ENCODE measurements at regions not wholly inside any gene's neighbourhood (a gene's known extent, or its start where the extent isn't known, plus 50 kb on each side); places are given as distances from the start of the nearest gene placed in this dataset.

DNA sequence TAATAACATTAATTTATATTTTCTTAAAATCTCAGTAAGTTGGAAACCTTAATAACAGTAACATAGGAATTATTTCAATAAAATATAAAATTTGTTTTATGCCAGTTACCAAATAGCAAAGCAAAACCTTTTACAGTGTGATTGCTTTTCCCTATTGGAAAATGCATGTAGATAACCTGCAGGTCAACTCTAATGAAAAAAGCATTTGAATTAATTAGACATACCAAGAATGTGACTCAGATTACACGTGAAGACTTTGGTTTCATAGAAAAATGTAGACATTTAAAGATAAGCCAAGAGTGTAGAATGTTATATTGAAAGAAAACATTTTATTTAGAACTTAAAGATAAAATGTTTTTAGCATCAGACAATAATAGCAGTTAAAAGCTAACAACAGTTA is 888.1 kb downstream of the TMEM121 start:
- H3K4me1 ChIP-seq (ENCODE audit: insufficient read depth): no peaks in the 10 kb centered on the region
- H3K9me2 ChIP-seq (ENCODE audit: insufficient read depth): no peaks in the 10 kb centered on the region
- no peak overlapping the region for H3K4me3 ChIP-seq
- H3K79me2 ChIP-seq (replicated peaks; ENCODE audit: insufficient read depth): no peaks in the 10 kb centered on the region
- DNase-seq (ENCODE audit: low spot score) (no peak), ATAC-seq (no peak)
- no peak overlapping the region for H3K4me2 ChIP-seq
- no peak overlapping the region for H3K4me3 Mint-ChIP-seq
- no peaks in the 10 kb centered on the region for H3K27me3 Mint-ChIP-seq (ENCODE audit: insufficient read depth, low read depth, poor library complexity)
- peaks cover 33% of the 10 kb centered on the region for H3K36me3 Mint-ChIP-seq (ENCODE audit: low read depth)
- no peak overlapping the region for H2AFZ ChIP-seq
- no peaks in the 10 kb centered on the region for H3K27me3 ChIP-seq (ENCODE audit: insufficient read depth)
- H3K36me3 ChIP-seq (ENCODE audit: insufficient read depth): peaks cover 16% of the 10 kb centered on the region
- no peaks in the 10 kb centered on the region for H4K20me1 ChIP-seq (replicated peaks; ENCODE audit: insufficient read depth)
- H3K27ac ChIP-seq (ENCODE audit: low read depth): no peak overlapping the region
- no peaks in the 10 kb centered on the region for H3K4me1 Mint-ChIP-seq
- no peak overlapping the region for H3K27ac Mint-ChIP-seq
- H3K9me3 Mint-ChIP-seq: peaks cover 74% of the 10 kb centered on the region
- peaks cover 7% of the 10 kb centered on the region; the same call in 1 of the 2 replicates for H3F3A ChIP-seq (replicated peaks; ENCODE audit: low read depth)
- TF ChIP-seq EZH2phosphoT487 (IDR thresholded peaks at IDR 0.05; ENCODE audit: unreplicated experiment) (no peak), EZH2 (IDR thresholded peaks at IDR 0.05; ENCODE audit: low read depth, unreplicated experiment) (no peak), STAT1 (IDR thresholded peaks at IDR 0.05; ENCODE audit: unreplicated experiment) (no peak), ZNF114 (CRISPR knock-in tag; IDR thresholded peaks at IDR 0.05) (no peak), POLR2AphosphoS5 (IDR thresholded peaks at IDR 0.05; ENCODE audit: low read depth) (no peak), ZNF331 (CRISPR knock-in tag; IDR thresholded peaks at IDR 0.05; ENCODE audit: low read depth) (no peak), JUNB (IDR thresholded peaks at IDR 0.05; ENCODE audit: unreplicated experiment) (no peak), CREB1 (CRISPR knock-in tag; IDR thresholded peaks at IDR 0.05; ENCODE audit: low read depth) (no peak), NANOG (IDR thresholded peaks at IDR 0.05; ENCODE audit: borderline replicate concordance) (no peak)
- TF ChIP-seq, protein P1, sequence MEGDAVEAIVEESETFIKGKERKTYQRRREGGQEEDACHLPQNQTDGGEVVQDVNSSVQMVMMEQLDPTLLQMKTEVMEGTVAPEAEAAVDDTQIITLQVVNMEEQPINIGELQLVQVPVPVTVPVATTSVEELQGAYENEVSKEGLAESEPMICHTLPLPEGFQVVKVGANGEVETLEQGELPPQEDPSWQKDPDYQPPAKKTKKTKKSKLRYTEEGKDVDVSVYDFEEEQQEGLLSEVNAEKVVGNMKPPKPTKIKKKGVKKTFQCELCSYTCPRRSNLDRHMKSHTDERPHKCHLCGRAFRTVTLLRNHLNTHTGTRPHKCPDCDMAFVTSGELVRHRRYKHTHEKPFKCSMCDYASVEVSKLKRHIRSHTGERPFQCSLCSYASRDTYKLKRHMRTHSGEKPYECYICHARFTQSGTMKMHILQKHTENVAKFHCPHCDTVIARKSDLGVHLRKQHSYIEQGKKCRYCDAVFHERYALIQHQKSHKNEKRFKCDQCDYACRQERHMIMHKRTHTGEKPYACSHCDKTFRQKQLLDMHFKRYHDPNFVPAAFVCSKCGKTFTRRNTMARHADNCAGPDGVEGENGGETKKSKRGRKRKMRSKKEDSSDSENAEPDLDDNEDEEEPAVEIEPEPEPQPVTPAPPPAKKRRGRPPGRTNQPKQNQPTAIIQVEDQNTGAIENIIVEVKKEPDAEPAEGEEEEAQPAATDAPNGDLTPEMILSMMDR (conservative IDR thresholded peaks at IDR 0.05; ENCODE audit: low read depth in 2 of 2): no peak
- TF ChIP-seq, protein P2, sequence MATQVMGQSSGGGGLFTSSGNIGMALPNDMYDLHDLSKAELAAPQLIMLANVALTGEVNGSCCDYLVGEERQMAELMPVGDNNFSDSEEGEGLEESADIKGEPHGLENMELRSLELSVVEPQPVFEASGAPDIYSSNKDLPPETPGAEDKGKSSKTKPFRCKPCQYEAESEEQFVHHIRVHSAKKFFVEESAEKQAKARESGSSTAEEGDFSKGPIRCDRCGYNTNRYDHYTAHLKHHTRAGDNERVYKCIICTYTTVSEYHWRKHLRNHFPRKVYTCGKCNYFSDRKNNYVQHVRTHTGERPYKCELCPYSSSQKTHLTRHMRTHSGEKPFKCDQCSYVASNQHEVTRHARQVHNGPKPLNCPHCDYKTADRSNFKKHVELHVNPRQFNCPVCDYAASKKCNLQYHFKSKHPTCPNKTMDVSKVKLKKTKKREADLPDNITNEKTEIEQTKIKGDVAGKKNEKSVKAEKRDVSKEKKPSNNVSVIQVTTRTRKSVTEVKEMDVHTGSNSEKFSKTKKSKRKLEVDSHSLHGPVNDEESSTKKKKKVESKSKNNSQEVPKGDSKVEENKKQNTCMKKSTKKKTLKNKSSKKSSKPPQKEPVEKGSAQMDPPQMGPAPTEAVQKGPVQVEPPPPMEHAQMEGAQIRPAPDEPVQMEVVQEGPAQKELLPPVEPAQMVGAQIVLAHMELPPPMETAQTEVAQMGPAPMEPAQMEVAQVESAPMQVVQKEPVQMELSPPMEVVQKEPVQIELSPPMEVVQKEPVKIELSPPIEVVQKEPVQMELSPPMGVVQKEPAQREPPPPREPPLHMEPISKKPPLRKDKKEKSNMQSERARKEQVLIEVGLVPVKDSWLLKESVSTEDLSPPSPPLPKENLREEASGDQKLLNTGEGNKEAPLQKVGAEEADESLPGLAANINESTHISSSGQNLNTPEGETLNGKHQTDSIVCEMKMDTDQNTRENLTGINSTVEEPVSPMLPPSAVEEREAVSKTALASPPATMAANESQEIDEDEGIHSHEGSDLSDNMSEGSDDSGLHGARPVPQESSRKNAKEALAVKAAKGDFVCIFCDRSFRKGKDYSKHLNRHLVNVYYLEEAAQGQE (IDR thresholded peaks at IDR 0.05; ENCODE audit: unreplicated experiment): no peak
- TF ChIP-seq, protein P3, sequence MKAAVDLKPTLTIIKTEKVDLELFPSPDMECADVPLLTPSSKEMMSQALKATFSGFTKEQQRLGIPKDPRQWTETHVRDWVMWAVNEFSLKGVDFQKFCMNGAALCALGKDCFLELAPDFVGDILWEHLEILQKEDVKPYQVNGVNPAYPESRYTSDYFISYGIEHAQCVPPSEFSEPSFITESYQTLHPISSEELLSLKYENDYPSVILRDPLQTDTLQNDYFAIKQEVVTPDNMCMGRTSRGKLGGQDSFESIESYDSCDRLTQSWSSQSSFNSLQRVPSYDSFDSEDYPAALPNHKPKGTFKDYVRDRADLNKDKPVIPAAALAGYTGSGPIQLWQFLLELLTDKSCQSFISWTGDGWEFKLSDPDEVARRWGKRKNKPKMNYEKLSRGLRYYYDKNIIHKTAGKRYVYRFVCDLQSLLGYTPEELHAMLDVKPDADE (IDR thresholded peaks at IDR 0.05): no peak
- TF ChIP-seq, protein P4, sequence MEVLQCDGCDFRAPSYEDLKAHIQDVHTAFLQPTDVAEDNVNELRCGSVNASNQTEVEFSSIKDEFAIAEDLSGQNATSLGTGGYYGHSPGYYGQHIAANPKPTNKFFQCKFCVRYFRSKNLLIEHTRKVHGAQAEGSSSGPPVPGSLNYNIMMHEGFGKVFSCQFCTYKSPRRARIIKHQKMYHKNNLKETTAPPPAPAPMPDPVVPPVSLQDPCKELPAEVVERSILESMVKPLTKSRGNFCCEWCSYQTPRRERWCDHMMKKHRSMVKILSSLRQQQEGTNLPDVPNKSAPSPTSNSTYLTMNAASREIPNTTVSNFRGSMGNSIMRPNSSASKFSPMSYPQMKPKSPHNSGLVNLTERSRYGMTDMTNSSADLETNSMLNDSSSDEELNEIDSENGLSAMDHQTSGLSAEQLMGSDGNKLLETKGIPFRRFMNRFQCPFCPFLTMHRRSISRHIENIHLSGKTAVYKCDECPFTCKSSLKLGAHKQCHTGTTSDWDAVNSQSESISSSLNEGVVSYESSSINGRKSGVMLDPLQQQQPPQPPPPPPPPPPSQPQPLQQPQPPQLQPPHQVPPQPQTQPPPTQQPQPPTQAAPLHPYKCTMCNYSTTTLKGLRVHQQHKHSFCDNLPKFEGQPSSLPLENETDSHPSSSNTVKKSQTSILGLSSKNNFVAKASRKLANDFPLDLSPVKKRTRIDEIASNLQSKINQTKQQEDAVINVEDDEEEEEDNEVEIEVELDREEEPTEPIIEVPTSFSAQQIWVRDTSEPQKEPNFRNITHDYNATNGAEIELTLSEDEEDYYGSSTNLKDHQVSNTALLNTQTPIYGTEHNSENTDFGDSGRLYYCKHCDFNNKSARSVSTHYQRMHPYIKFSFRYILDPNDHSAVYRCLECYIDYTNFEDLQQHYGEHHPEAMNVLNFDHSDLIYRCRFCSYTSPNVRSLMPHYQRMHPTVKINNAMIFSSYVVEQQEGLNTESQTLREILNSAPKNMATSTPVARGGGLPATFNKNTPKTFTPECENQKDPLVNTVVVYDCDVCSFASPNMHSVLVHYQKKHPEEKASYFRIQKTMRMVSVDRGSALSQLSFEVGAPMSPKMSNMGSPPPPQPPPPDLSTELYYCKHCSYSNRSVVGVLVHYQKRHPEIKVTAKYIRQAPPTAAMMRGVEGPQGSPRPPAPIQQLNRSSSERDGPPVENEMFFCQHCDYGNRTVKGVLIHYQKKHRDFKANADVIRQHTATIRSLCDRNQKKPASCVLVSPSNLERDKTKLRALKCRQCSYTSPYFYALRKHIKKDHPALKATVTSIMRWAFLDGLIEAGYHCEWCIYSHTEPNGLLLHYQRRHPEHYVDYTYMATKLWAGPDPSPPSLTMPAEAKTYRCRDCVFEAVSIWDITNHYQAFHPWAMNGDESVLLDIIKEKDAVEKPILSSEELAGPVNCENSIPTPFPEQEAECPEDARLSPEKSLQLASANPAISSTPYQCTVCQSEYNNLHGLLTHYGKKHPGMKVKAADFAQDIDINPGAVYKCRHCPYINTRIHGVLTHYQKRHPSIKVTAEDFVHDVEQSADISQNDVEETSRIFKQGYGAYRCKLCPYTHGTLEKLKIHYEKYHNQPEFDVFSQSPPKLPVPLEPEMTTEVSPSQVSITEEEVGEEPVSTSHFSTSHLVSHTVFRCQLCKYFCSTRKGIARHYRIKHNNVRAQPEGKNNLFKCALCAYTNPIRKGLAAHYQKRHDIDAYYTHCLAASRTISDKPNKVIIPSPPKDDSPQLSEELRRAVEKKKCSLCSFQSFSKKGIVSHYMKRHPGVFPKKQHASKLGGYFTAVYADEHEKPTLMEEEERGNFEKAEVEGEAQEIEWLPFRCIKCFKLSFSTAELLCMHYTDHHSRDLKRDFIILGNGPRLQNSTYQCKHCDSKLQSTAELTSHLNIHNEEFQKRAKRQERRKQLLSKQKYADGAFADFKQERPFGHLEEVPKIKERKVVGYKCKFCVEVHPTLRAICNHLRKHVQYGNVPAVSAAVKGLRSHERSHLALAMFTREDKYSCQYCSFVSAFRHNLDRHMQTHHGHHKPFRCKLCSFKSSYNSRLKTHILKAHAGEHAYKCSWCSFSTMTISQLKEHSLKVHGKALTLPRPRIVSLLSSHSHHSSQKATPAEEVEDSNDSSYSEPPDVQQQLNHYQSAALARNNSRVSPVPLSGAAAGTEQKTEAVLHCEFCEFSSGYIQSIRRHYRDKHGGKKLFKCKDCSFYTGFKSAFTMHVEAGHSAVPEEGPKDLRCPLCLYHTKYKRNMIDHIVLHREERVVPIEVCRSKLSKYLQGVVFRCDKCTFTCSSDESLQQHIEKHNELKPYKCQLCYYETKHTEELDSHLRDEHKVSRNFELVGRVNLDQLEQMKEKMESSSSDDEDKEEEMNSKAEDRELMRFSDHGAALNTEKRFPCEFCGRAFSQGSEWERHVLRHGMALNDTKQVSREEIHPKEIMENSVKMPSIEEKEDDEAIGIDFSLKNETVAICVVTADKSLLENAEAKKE (CRISPR knock-in tag; IDR thresholded peaks at IDR 0.05): no peak
